HG02885 (cell line): ENCODE measurements at regions not wholly inside any gene's neighbourhood (a gene's known extent, or its start where the extent isn't known, plus 50 kb on each side); places are given as distances from the start of the nearest gene placed in this dataset.

ENCODE experiments used
- ATAC-seq: cut with Tn5 transposase; IDR thresholded peaks from one replicate; pipeline ENCODE4 v1.9.1; 2021; ENCODE audit warnings: mild to moderate bottlenecking; ENCODE audit not compliant: unreplicated experiment, poor library complexity

DNA sequence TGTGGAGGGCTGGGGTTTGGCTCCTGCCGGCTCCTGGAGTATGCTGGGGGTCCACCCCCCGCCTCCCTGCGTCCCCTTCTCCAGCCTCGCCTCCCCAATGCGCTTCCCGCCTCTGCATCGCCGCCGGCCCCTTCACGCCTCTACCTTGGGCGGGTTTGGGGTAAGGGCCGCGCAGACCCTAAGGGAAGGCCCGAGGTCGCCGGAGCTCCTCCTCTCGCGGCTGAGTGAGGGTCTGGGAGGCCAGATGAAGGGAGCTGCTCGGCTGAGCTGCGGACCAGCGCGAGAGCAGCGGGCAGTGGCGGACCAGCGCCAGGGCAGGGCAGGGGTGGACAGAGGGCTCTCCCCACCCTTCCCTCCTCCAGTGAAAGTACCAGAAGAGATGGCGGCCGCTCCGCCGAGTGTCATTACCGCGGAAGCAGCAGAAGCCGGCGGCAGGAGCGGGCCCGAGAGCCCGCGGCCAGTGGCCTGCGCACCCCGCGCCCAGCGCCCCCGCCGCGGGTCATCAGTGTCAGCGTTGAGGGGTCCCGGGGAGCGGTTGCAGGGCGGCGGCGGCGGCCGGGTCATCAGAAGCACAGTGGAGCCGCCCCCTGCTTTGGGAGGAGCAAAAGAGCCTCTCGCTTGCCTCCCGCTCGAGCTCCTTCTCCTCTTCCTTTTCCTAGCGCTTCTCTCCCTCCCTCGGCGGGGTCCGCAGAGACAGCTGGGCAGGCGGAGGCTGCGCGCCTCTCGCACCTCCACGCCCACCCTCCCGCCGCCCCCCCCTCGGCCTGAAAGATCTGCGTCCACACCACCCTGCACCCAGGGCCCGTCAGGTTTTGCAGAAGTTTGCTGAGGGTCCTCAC lies 255.6 kb upstream of the CADM1 start:
- ATAC-seq: no peak

DNA sequence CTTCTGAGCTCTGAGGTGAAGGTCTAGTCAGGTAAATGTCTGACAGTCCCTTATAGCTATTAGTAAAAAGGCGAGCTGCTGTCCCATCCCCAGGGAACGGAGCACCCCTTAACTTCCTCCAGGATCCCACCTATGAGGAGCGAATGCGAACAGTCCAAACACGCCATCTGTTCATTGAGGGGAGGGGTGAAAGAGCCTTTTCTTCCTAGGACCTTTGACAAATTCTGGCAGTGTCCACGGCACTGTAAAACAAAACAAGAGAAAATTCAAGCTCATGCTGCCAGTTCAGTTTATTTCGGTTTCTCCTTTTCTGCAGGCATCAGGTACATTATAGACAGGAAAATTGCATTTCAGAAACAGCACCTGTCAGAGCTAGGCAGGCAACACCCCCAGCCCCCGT lies 253.8 kb upstream of the CADM1 start:
- ATAC-seq: no peak

DNA sequence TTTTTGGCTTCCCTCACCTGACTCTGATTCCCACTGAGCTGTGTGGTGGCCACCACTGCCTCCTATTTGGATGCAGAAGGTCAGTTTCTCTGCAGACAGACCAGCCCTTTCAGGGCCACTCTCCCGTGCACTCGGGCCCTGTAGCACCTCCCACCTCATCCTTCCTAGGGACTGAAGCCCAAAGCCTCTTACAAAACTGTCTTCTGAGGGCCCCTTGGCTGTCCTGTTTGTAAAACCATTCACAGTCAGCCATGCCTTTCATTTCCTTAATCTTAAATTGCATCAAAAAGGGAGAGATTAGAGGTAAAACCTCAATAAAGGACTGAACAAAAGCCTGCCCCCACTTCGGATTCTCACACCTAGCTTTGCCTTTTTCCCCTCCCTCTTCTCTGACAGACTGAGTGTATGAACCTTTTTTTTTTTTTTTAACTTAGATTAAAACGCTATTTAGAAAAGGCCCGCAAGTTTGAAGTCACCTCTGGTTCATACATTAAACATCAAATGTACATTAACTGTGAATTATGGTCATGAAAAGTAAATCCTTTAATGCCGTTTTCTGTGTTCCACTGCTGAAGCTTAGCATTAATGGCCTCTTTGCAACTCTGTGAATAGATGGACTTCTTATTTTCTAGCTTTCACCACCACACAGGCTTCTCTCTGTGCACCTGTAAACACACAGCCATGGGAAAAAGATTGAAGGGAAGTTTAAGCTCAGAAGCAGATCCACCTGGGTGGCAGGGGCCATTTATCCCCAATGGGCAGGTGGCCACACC lies 247.2 kb upstream of the CADM1 start:
- no peak for ATAC-seq

DNA sequence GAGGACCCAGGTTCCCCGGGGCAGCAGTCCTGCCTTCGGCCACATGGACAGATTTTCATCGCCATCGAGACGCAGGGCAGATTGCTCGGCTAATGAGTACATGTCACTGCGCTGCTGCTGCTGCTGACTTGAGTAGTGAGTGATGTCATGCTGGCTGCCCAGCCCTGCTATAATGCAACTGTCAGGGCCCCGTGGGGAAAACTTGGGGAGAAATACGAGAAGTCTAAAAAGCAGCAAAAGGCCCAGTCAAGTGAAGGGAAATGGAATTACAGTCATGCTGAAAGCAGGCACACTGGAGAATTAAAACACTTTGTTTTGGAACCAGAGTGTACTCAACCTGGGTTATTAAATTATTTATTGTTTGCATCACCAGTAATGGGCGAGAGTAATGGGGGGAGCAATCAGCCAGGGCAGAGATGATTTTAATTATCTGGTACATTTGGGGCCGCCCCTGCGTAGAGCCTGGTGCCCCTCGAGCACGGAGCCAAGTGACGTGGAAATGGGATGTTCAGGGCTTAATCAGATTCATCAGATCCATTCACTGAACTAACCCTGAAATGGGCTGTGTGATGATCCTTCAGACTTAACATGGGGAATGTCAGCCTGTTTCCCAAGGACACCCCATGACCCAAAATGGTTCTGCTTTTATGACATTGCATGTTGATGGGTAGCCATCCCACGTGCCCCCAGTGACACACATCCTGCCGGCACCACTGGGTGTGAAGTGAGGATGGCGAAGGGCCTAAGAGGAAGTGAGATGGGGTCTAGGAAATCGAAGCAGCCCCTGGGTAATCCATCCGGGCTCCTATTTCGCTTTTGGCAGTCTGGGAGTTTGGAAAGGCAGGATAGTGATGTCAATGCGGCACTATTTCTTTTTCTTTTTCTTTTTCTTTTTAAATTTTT lies 241.6 kb upstream of the CADM1 start:
- ATAC-seq: no peak

DNA sequence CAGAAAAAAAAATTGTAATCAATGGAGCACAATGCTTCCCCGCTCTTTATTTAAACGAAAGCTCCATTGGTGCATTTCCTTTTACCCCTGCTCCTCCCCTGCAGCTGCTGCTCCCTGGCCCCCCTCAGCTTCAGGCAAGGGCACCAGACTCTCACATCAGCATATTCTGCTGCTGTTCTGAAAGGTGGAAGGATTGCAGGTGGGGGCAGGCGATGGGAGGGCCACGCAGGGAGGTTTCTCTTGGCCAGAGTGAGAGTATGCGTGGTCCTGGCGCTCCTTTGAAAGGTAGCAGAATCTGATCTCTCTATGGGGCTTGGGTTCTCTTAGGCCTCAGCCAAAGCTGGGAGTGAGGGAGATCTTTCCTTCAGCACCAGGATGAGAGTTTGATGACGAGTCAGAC lies 240.9 kb upstream of the CADM1 start:
- no peak for ATAC-seq

DNA sequence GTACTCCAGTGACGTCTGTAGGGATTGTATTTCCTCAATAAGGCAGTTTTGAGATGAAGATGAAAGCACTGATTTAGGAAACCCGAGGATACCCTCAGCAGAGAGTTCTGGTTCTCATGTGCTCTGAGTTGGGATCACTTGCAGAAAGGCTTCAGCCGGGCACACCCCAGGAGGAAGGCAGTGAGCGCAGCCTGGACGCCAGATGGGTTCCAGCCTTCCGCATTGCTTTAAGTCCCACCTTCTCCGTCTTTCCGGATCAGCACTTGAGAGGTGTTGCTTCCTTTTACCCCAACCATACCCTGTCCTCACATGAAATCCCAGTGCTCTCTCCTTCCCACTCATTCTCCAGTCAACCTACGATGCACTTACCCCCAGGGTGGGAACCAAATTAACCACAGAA lies 239.5 kb upstream of the CADM1 start:
- ATAC-seq: no peak

DNA sequence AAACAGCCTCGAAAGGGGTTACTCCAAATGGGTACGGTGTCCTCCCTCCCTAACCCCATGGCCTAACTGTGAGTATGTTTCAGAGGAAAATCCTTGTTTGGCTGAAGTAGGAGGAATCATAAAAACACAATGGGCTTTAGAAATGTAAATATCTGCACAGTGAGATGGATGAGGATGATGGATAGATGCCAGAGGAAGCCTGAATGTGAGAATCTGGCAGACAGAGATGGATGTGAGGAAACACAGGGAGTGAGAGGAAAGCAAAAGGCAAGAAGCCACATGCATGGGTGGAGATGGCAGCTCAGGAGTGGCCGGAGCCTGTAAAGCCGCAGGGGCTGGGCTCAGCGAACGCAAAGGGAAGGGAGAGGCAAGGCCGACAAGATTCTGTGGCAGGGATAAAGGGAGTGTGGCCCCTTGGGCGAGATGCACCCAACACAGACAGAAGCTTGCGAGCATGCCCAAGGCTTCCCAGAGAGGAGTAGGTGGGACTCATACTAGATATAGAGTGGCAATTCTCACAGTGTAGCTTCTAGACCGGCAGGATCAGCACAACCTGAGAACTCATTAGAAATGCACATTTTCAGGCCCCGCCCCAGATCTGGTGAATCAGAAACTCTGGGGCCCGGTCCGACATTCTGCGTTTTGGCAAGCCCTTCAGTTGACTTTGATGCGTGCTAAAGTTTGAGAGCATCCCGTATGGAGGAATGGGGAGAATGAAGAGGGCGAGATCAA lies 237.3 kb upstream of the CADM1 start:
- no peak for ATAC-seq

- ATAC-seq: no peak
These were observed 236.1 kb upstream of the CADM1 start for GRCh38 chr11:115740324-115740723.

GRCh38 chr11:115739878-115740277 lies 235.7 kb upstream of the CADM1 start:
- no peak for ATAC-seq

- ATAC-seq: no peak
These were observed 234.9 kb upstream of the CADM1 start for GRCh38 chr11:115739146-115739545.

DNA sequence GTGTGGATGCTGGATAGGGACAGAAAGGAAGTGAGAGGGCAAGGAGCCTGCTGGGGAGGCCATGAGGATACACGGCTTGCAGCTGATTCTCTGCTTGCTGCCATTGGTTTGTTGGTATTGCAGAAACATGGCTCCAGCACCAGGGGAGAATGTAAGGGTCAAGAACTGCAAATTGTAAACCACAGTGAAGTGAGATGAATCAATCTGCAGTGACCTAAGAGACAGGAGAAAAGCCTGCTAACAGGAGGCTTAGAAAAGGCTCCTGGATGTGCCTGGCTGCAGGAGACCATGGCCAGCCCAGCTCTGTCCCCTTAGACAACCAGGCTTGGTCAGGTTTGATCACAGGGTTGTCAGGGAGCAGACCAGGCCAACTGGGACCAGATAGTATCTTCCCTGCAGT lies 233.7 kb upstream of the CADM1 start:
- no peak for ATAC-seq

- ATAC-seq: no peak
These were observed 231.9 kb upstream of the CADM1 start for GRCh38 chr11:115736146-115736545.

- no peak for ATAC-seq
These were observed 220.5 kb upstream of the CADM1 start for GRCh38 chr11:115724666-115725065.

DNA sequence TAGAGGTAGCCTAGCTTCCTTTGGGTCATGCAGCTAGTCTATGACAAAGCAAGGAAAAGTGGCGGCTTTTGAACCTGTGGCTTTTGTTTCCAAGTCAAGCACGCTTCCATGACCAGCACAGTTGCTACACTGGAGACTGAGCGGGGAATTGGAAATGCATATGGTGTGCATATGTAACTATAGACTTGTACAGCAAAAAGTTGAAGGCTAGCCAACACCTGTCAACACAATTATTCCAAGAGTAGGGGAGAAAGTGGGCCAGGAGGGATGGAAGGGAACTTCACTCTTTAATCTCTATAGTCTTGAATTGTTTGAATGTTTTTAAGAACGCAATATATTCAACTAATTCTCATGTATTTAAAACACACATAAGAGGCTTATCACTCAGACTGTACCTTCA lies 218.5 kb upstream of the CADM1 start:
- no peak for ATAC-seq

DNA sequence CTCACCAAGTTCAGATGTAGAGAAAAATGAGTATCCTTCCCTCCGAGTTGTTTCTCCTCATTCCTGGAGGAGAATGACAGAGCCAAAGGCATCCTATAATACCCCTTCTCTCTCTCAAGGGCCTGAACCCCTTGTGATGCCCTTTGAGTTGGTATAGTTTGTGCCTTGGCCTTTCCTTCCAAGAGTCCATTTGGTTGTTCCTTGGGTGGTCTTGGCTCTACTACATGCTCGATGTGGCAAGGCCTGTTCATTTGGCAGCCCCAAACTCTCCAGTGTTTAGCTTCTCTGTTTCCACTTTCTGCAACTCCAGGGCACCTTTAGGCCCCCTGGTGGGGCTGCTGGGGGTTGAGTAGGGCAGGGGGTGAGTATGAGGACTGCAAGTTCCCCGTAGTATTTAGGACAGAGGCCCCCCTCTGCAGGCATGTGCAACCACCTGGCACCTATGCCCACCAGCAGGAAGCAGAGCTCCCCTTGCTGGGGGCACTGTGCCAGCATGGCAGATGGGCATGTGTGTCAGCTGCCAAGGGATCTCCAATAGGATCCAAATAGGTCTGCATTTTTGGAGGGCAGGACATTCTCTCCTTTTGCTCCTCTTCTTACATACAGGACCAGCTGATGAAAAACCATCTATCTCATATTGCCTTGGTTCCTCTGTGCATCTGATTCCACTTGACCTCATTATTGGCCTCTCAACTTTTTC lies 217.2 kb upstream of the CADM1 start:
- ATAC-seq: no peak

- ATAC-seq: no peak
These were observed 216.5 kb upstream of the CADM1 start for GRCh38 chr11:115720602-115721245.

DNA sequence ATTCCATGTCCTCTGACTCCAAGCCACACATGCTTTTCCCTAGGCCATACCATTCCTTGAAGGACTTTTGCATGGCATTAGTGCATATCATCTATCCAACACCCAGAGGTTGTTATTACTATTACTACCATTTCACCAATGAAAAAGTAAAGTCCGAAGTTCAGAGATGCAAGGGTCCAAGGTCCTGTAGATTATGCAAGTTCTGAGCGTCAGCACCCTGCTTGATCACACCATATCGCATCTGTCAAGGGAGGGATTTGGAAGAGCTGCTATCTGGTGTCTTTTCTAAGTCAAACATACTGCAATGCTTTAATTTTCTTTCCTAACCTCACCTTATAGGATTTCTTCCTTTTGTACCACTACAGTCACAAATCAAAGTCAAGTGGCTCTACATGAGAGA lies 214.7 kb upstream of the CADM1 start:
- ATAC-seq: no peak

DNA sequence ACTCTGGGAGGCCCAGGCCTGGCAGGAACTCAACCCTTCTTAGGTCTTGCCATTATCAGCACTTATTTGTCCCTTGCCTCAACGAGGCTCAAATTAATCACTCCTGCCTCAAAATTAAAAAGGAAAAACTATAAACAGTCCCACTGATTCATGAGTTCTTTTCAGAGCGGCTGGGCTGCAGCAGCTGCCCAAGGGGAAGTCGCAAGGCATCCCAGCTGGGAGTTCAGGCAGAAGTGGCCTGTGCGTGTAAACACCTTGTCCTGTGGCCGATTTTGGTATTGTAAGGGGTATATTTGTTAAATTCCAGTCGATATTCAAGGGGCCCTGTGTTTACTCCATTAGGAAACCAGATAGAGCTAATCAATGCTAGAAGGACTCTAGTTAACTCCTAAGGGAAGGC lies 213.9 kb upstream of the CADM1 start:
- no peak for ATAC-seq
